ENCODE measurements at regions not wholly inside any gene's neighbourhood (a gene's known extent, or its start where the extent isn't known, plus 50 kb on each side); places are given as distances from the start of the nearest gene placed in this dataset.
"Not testable (repeated sequence)": the region's sequence is repeated elsewhere in the genome, so short reads cannot be mapped to it uniquely, and the experiment has no call there.

DNA sequence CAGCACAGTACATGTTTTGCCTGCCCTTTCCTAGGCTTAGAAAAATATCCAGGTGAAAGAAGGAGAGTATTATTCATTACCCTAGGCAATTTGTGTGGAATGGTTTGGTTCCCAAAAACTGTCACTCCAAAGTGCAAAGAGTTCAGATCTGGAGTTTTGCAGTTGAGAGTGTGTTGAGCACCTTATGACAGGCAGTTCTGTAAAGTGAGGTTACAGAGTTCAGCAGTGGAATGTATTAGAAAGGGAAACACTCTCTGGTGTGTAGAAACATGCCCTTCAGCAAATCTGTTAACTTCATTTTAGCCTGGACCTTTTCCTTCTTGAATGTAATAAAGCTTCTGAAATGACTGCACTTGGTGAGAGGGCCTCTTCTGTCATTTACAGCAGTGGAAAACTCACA, 154.0 kb upstream of the SSTR1 start:
- H2AFZ ChIP-seq (ENCODE audit: low read length): peak overlapping the region; percentile 57; the same call in 1 of the 2 replicates
- no peaks in the 10 kb centered on the region for H3K27me3 ChIP-seq (ENCODE audit: insufficient read depth, low read length, poor library complexity, severe bottlenecking)
- no peaks in the 10 kb centered on the region for H4K20me1 ChIP-seq (ENCODE audit: insufficient read depth, low read length, poor library complexity, severe bottlenecking)
- H3K4me3 ChIP-seq (ENCODE audit: low read length, poor library complexity, severe bottlenecking): no peak overlapping the region
- H3K4me1 ChIP-seq (ENCODE audit: insufficient read depth, low read length, poor library complexity, severe bottlenecking): peaks cover 4% of the 10 kb centered on the region
- H3K4me2 ChIP-seq (ENCODE audit: low read depth, low read length, poor library complexity, severe bottlenecking): no peak overlapping the region
- no peaks in the 10 kb centered on the region for H3K9me3 ChIP-seq (ENCODE audit: insufficient read depth, low read depth, low read length)
- TF ChIP-seq EZH2phosphoT487 (IDR thresholded peaks at IDR 0.05; ENCODE audit: borderline replicate concordance) (no peak), CTCF (conservative IDR thresholded peaks at IDR 0.05; ENCODE audit: low read length) (no peak)
- H3K9me2 ChIP-seq (replicated peaks; ENCODE audit: low read depth, low read length): no peaks in the 10 kb centered on the region
- H3K9ac ChIP-seq (ENCODE audit: low read depth, low read length, poor library complexity, severe bottlenecking): no peak overlapping the region
- no peaks in the 10 kb centered on the region for H3K36me3 ChIP-seq (ENCODE audit: insufficient read depth, low read length)
- no peaks in the 10 kb centered on the region for H3F3A ChIP-seq (ENCODE audit: low read depth)
- H3K79me2 ChIP-seq (ENCODE audit: insufficient read depth, low read length): no peaks in the 10 kb centered on the region

DNA sequence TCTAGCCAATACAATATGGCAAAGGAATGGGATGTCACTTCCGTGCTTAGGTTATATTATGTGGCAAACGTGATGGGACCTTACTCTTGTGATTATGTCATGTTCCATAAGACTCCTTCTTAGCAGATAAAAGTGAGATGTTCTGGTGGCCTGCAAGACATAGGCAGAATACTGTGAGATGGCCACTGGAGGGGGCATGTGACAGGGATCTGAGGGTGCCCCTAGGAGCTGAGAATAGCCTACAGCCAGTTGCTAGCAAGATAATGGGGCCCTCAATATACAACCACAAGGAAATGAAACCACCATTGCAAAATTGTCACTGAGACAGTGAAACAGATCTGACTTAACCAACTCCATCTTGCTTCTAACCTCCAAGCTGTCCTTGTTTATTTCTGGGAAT, 151.4 kb upstream of the SSTR1 start:
- no peak overlapping the region for H3K4me3 ChIP-seq (ENCODE audit: low read length, poor library complexity, severe bottlenecking)
- no peaks in the 10 kb centered on the region for H4K20me1 ChIP-seq (ENCODE audit: insufficient read depth, low read length, poor library complexity, severe bottlenecking)
- no peak overlapping the region for H3K9ac ChIP-seq (ENCODE audit: low read depth, low read length, poor library complexity, severe bottlenecking)
- peaks cover 4% of the 10 kb centered on the region for H3K4me1 ChIP-seq (ENCODE audit: insufficient read depth, low read length, poor library complexity, severe bottlenecking)
- no peak overlapping the region for H3K4me2 ChIP-seq (ENCODE audit: low read depth, low read length, poor library complexity, severe bottlenecking)
- H2AFZ ChIP-seq (ENCODE audit: low read length): peak overlapping the region; percentile 94
- no peaks in the 10 kb centered on the region for H3K9me2 ChIP-seq (replicated peaks; ENCODE audit: low read depth, low read length)
- H3K9me3 ChIP-seq (ENCODE audit: insufficient read depth, low read depth, low read length): peaks cover 6% of the 10 kb centered on the region; the same call in 1 of the 2 replicates
- H3K79me2 ChIP-seq (ENCODE audit: insufficient read depth, low read length): no peaks in the 10 kb centered on the region
- TF ChIP-seq EZH2phosphoT487 (IDR thresholded peaks at IDR 0.05; ENCODE audit: borderline replicate concordance): no peak
- TF ChIP-seq CTCF (conservative IDR thresholded peaks at IDR 0.05; ENCODE audit: low read length): peak; percentile 64
- no peaks in the 10 kb centered on the region for H3K36me3 ChIP-seq (ENCODE audit: insufficient read depth, low read length)
- no peaks in the 10 kb centered on the region for H3K27me3 ChIP-seq (ENCODE audit: insufficient read depth, low read length, poor library complexity, severe bottlenecking)
- no peaks in the 10 kb centered on the region for H3F3A ChIP-seq (ENCODE audit: low read depth)

DNA sequence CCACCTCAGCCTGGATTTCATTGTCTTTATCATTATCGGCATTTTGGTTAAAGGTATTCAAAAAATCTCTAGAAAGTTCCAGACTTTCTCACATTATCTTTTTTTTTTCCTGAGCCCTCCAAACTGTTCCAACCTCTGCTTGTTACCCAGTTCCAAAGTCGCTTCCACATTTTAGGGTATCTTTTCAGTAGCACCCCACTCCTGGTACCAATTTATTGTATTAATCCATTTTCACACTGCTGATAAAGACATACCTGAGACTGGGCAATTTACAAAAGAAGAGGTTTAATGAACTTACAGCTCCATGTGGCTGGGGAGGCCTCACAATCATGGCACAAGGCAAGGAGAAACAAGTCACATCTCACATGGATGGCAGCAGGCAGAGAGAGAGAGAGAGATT, 145.5 kb upstream of the SSTR1 start:
- H3F3A ChIP-seq (ENCODE audit: low read depth); H2AFZ ChIP-seq (ENCODE audit: low read length): not testable (repeated sequence)

GRCh38 chr14:38063711-38064320, 143.9 kb upstream of the SSTR1 start:
- no peak overlapping the region for H3K4me3 ChIP-seq (ENCODE audit: low read length, poor library complexity, severe bottlenecking)
- peak overlapping the region; percentile 53 for H2AFZ ChIP-seq (ENCODE audit: low read length)
- H3K4me2 ChIP-seq (ENCODE audit: low read depth, low read length, poor library complexity, severe bottlenecking): no peak overlapping the region
- no peaks in the 10 kb centered on the region for H3F3A ChIP-seq (ENCODE audit: low read depth)
- no peak for TF ChIP-seq EZH2phosphoT487 (IDR thresholded peaks at IDR 0.05; ENCODE audit: borderline replicate concordance)
- no peak for TF ChIP-seq CTCF (conservative IDR thresholded peaks at IDR 0.05; ENCODE audit: low read length)
- H3K9me2 ChIP-seq (replicated peaks; ENCODE audit: low read depth, low read length): no peaks in the 10 kb centered on the region
- H3K27me3 ChIP-seq (ENCODE audit: insufficient read depth, low read length, poor library complexity, severe bottlenecking): no peaks in the 10 kb centered on the region
- H3K36me3 ChIP-seq (ENCODE audit: insufficient read depth, low read length): no peaks in the 10 kb centered on the region
- no peak overlapping the region for H3K9ac ChIP-seq (ENCODE audit: low read depth, low read length, poor library complexity, severe bottlenecking)
- H4K20me1 ChIP-seq (ENCODE audit: insufficient read depth, low read length, poor library complexity, severe bottlenecking): no peaks in the 10 kb centered on the region
- H3K9me3 ChIP-seq (ENCODE audit: insufficient read depth, low read depth, low read length): peaks cover 21% of the 10 kb centered on the region
- H3K79me2 ChIP-seq (ENCODE audit: insufficient read depth, low read length): no peaks in the 10 kb centered on the region
- H3K4me1 ChIP-seq (ENCODE audit: insufficient read depth, low read length, poor library complexity, severe bottlenecking): peaks cover 18% of the 10 kb centered on the region

More for the DNA sequence above, 145.5 kb upstream of the SSTR1 start:
- H3K9ac ChIP-seq (ENCODE audit: low read depth, low read length, poor library complexity, severe bottlenecking); H3K4me3 ChIP-seq (ENCODE audit: low read length, poor library complexity, severe bottlenecking); H3K36me3 ChIP-seq (ENCODE audit: insufficient read depth, low read length); H3K27me3 ChIP-seq (ENCODE audit: insufficient read depth, low read length, poor library complexity, severe bottlenecking); H3K4me2 ChIP-seq (ENCODE audit: low read depth, low read length, poor library complexity, severe bottlenecking); H3K79me2 ChIP-seq (ENCODE audit: insufficient read depth, low read length); H4K20me1 ChIP-seq (ENCODE audit: insufficient read depth, low read length, poor library complexity, severe bottlenecking); H3K9me2 ChIP-seq (replicated peaks; ENCODE audit: low read depth, low read length): not testable (repeated sequence)
- Histone ChIP-seq H3K9me3 (ENCODE audit: insufficient read depth, low read depth, low read length) (peaks cover 21% of the 10 kb centered on the region), H3K4me1 (ENCODE audit: insufficient read depth, low read length, poor library complexity, severe bottlenecking) (peaks cover 18% of the 10 kb centered on the region)

Measured in Loucy (cell line).